GM12878 (cell line): ENCODE measurements at regions not wholly inside any gene's neighbourhood (a gene's known extent, or its start where the extent isn't known, plus 50 kb on each side); places are given as distances from the start of the nearest gene placed in this dataset.

Experiments
- BCLAF1 ChIP-seq: fragments of 450-650 bp; IDR thresholded peaks from 2 replicates; pipeline ENCODE4 v1.6.1; 2017; ENCODE audit warnings: antibody characterized with exemption, mild to moderate bottlenecking, moderate library complexity
- CEBPB ChIP-seq, 2 experiments: fragments of 150-350 bp in 1 of 2; IDR thresholded peaks; 2 replicates each; pipeline ENCODE4 v1.6.1; 2012 to 2014; ENCODE audit warnings: low read depth in 2 of 2, low read length in 2 of 2, borderline replicate concordance in 1 of 2, inconsistent platforms in 1 of 2
- EED ChIP-seq: sonication (generic); IDR thresholded peaks from 2 replicates; pipeline ENCODE4 v1.6.1; 2016; ENCODE audit warnings: antibody characterized with exemption, low read depth
- HDAC2 ChIP-seq: fragments of 200-600 bp; sonication (generic); IDR thresholded peaks from 2 replicates; pipeline ENCODE4 v1.6.1; 2017
- HSF1 ChIP-seq: fragments of 150-350 bp; IDR thresholded peaks from 2 replicates; pipeline ENCODE4 v1.6.1; 2014; ENCODE audit warnings: mild to moderate bottlenecking, low read depth, low read length
- MAX ChIP-seq: IDR thresholded peaks from 2 replicates; pipeline ENCODE4 v1.6.1; 2012; ENCODE audit warnings: low read depth, low read length, improper control_type of control experiment
- MXI1 ChIP-seq: fragments of 150-350 bp; IDR thresholded peaks from 2 replicates; pipeline ENCODE4 v1.6.1; 2011; ENCODE audit warnings: low read depth, mild to moderate bottlenecking, inconsistent platforms, low read length, improper control_type of control experiment
- NFIC ChIP-seq: IDR thresholded peaks from 2 replicates; pipeline ENCODE4 v1.6.1; 2012; ENCODE audit warnings: low read depth, mild to moderate bottlenecking, inconsistent platforms, low read length, moderate library complexity
- SIN3A ChIP-seq: IDR thresholded peaks from 2 replicates; pipeline ENCODE4 v1.6.1; 2012; ENCODE audit warnings: low read depth, low read length, improper control_type of control experiment
- SIX5 ChIP-seq: IDR thresholded peaks from 2 replicates; pipeline ENCODE4 v1.6.1; 2011; ENCODE audit warnings: mild to moderate bottlenecking, low read depth, low read length, moderate library complexity; ENCODE audit not compliant: severe bottlenecking
- SRF ChIP-seq, 2 experiments: IDR thresholded peaks; 2 replicates each; pipeline ENCODE4 v1.6.1; 2011; ENCODE audit warnings: low read depth in 2 of 2, low read length in 2 of 2, mild to moderate bottlenecking in 1 of 2, moderate library complexity in 1 of 2

GRCh38 chr9:20240498-20240897, 381.8 kb downstream of the MLLT3 start (continued):
- no peak for TF ChIP-seq CEBPB (IDR thresholded peaks at IDR 0.05; ENCODE audit: borderline replicate concordance in 1 of 2, low read depth in 2 of 2, low read length in 2 of 2)
- no peak for TF ChIP-seq NFIC
- TF ChIP-seq BCLAF1, result no peak
- no peak for TF ChIP-seq HSF1
- no peak for TF ChIP-seq MXI1
- no peak for TF ChIP-seq HDAC2
- TF ChIP-seq MAX, result no peak
- no peak for TF ChIP-seq SIN3A
- TF ChIP-seq SRF (IDR thresholded peaks at IDR 0.05; ENCODE audit: low read depth in 2 of 2, low read length in 2 of 2), result no peak
- TF ChIP-seq EED, result no peak
- no peak for TF ChIP-seq SIX5
